ENCODE measurements at regions not wholly inside any gene's neighbourhood (a gene's known extent, or its start where the extent isn't known, plus 50 kb on each side); places are given as distances from the start of the nearest gene placed in this dataset.

DNA sequence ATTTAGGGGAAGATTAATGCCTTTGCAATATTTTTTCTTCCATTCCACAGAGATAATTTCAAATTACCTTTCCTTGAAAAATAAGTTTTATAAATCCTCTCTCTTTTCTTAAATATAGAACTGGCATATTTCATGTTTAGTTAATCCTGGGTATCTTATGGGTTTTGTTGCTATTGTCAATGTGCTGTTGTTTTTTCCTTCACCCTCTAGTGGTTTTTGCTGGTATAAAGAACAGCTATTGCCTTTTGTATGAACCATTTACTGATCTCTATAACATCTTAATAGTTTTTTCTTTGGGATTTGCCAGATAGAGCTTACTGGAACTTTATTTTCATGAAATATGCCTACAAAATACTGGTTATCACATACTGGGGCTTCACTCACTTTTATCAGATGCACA, 359.6 kb upstream of the DPPA4 start:
- TF ChIP-seq, protein P1, sequence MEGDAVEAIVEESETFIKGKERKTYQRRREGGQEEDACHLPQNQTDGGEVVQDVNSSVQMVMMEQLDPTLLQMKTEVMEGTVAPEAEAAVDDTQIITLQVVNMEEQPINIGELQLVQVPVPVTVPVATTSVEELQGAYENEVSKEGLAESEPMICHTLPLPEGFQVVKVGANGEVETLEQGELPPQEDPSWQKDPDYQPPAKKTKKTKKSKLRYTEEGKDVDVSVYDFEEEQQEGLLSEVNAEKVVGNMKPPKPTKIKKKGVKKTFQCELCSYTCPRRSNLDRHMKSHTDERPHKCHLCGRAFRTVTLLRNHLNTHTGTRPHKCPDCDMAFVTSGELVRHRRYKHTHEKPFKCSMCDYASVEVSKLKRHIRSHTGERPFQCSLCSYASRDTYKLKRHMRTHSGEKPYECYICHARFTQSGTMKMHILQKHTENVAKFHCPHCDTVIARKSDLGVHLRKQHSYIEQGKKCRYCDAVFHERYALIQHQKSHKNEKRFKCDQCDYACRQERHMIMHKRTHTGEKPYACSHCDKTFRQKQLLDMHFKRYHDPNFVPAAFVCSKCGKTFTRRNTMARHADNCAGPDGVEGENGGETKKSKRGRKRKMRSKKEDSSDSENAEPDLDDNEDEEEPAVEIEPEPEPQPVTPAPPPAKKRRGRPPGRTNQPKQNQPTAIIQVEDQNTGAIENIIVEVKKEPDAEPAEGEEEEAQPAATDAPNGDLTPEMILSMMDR (IDR thresholded peaks at IDR 0.05), result no peak
- TF ChIP-seq POLR2A (IDR thresholded peaks at IDR 0.05), result no peak

Data from Peyer's patch (tissue), 4 donors.